ENCODE measurements at regions not wholly inside any gene's neighbourhood (a gene's known extent, or its start where the extent isn't known, plus 50 kb on each side); places are given as distances from the start of the nearest gene placed in this dataset.

GRCh38 chr6:138550346-138550767 lies 51.1 kb upstream of the NHSL1 start:
- no peak for DNase-seq

GRCh38 chr6:138554146-138554545 lies 54.9 kb upstream of the NHSL1 start:
- DNase-seq = no peak

- DNase-seq = no peak
These were observed 56.2 kb upstream of the NHSL1 start for GRCh38 chr6:138555421-138555988.

- DNase-seq = no peak
These were observed 57.9 kb upstream of the NHSL1 start for GRCh38 chr6:138557147-138557546.

- no peak for DNase-seq
These were observed 59.8 kb upstream of the NHSL1 start for GRCh38 chr6:138559143-138559542.

- DNase-seq = no peak
These were observed 61.0 kb upstream of the NHSL1 start for GRCh38 chr6:138560130-138560860.

- DNase-seq = no peak
These were observed 63.4 kb upstream of the NHSL1 start for GRCh38 chr6:138562691-138563090.

GRCh38 chr6:138563231-138563630 lies 63.9 kb upstream of the NHSL1 start:
- no peak for DNase-seq

GRCh38 chr6:138563650-138564049 lies 64.4 kb upstream of the NHSL1 start:
- DNase-seq = no peak

GRCh38 chr6:138564170-138564721 lies 65.0 kb upstream of the NHSL1 start:
- no peak for DNase-seq

- DNase-seq = no peak
These were observed 67.8 kb upstream of the NHSL1 start for GRCh38 chr6:138567052-138567451.

- DNase-seq = no peak
These were observed 69.7 kb upstream of the NHSL1 start for GRCh38 chr6:138568997-138569396.

GRCh38 chr6:138569554-138569953 lies 70.3 kb upstream of the NHSL1 start:
- no peak for DNase-seq

- no peak for DNase-seq
These were observed 70.9 kb upstream of the NHSL1 start for GRCh38 chr6:138569970-138570724.

GRCh38 chr6:138570725-138571029 lies 71.4 kb upstream of the NHSL1 start:
- DNase-seq = no peak

- DNase-seq = no peak
These were observed 71.9 kb upstream of the NHSL1 start for GRCh38 chr6:138571181-138571580.

- no peak for DNase-seq
These were observed 72.4 kb upstream of the NHSL1 start for GRCh38 chr6:138571585-138572166.

GRCh38 chr6:138572167-138572875 lies 73.0 kb upstream of the NHSL1 start:
- DNase-seq = peak; percentile 71

GRCh38 chr6:138572885-138573284 lies 73.6 kb upstream of the NHSL1 start:
- DNase-seq = no peak

GRCh38 chr6:138575257-138575656 lies 76.0 kb upstream of the NHSL1 start:
- DNase-seq = no peak

- DNase-seq = peak; percentile 66
These were observed 77.0 kb upstream of the NHSL1 start for GRCh38 chr6:138576313-138576712.

GRCh38 chr6:138577151-138577915 lies 78.0 kb upstream of the NHSL1 start:
- DNase-seq = peak; percentile 58

All from DMS 273 treated with DMSO at 0.1 percent for 48 hours (cell line).